ENCODE measurements at regions not wholly inside any gene's neighbourhood (a gene's known extent, or its start where the extent isn't known, plus 50 kb on each side); places are given as distances from the start of the nearest gene placed in this dataset.

DNA sequence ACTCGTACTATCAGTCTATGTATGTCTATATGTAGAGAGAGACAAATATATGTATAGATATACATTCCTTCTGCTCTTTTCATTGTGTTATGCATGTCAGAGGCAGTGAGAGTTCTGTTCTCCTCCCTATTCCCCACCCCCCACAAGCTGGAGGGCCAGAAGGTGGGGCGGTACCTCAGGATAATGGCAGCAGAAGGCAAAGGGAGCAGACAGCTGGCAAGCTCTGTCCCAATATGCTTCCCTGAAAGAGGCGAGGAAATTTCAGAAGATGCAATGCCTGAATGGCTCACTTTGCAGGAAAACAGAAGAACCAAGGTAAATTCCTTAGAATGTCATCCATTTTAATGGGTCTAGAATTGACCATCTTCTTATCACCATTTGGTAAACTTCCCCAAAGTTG is 114.4 kb downstream of the NAA11 start:
- TF ChIP-seq POLR2AphosphoS5 (IDR thresholded peaks at IDR 0.05) = no peak
- TF ChIP-seq, protein P1, sequence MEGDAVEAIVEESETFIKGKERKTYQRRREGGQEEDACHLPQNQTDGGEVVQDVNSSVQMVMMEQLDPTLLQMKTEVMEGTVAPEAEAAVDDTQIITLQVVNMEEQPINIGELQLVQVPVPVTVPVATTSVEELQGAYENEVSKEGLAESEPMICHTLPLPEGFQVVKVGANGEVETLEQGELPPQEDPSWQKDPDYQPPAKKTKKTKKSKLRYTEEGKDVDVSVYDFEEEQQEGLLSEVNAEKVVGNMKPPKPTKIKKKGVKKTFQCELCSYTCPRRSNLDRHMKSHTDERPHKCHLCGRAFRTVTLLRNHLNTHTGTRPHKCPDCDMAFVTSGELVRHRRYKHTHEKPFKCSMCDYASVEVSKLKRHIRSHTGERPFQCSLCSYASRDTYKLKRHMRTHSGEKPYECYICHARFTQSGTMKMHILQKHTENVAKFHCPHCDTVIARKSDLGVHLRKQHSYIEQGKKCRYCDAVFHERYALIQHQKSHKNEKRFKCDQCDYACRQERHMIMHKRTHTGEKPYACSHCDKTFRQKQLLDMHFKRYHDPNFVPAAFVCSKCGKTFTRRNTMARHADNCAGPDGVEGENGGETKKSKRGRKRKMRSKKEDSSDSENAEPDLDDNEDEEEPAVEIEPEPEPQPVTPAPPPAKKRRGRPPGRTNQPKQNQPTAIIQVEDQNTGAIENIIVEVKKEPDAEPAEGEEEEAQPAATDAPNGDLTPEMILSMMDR (IDR thresholded peaks at IDR 0.05 in 8 of 11, conservative IDR thresholded peaks at IDR 0.05 in 3 of 11) = no peak
